RPMI8226 (cell line): ENCODE measurements at regions not wholly inside any gene's neighbourhood (a gene's known extent, or its start where the extent isn't known, plus 50 kb on each side); places are given as distances from the start of the nearest gene placed in this dataset.

ENCODE experiments used
- DNase-seq: peaks from one replicate; pipeline ENCODE4 v3.0.0-alpha.2; 2015

DNA sequence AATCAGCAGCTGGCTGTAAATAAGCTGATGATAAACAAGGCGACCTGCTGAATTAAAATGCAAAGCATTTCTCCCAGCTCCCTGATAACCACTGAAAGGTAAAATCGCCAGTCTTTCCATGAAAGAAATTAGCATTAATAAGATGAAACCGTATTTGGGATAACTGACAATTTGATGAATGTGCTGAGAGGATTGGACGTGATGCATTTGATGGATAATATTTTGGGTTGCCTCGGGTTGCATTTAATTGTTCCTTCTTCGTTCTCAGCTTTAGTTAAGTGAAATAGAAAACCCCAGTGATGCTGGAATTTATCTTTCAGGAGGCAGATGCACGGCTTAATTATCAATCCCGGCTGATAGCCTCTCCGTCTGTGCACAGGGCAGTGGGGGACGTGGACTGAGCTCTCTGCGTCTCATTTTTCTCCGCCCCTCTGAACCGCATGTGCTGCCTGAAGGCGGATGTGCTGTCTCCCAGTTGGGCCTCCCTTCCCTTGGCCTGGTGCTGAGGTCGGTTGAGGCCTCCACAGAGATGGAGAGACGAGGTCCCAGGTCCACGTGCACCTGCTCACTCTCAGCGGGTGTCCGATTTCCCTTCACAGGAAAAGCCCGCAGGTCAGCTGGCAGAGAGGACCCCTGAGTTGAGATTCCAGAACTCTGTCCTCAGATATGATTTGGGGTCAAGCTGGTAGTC, 846.2 kb downstream of the BRD1 start:
- no peak for DNase-seq

DNA sequence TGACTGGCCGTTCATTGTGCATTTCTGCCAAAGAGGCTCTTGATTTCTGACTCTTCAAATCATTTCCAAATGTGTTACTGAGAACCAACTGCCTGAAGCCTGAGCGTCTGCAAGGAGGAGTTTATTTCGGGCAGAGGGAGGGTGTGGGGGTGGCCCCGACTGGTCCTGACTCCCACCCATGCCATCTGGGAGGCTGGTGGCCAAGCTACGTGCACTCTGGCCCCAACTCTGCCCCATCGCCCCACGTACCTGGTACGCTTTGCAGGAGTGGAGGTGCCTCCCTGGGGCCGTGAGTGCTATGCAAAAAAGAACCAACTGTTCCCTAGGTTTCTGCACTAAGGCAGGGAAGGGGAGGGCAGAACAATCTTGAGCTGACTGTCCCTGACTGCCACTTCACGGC, 846.8 kb downstream of the BRD1 start:
- DNase-seq, result no peak

DNA sequence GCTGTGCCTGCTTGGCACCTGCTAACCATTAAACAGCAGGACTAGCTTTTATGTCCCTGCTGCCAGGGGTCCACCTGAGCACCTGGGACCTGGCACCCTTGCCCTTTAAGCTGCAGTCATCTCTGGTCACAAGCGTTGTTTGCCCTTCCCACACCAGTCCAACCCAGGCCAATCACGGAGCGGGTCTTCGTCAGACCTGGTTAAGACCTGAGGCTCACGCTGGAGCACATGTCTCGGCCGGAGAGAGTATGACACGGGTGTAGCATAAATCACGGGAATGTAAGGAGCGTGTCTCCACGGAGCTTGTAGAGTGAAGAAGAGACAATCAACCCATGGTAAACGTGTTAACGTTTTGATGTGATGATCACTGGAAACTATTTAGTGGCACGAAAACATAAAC, 847.3 kb downstream of the BRD1 start:
- no peak for DNase-seq

DNA sequence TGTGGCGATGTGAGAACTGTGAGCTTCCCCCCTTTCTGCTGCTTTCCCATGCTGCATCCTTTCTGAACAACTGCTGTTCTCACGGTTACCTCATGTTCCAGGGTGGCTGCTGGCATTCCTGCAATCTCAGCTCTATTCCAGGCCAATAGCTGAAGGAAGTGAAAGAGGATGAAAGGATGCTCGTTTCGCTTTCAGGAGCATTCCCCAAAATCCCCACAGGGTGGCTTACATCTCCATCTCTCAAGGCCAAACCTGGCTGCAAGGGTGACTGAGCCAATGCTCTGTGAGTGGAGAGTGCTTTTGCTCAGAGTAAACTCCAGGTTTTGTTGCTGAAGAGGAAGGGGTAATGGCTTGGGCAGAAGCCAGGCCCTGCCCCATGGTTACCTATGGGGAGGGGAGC, 848.2 kb downstream of the BRD1 start:
- peak; percentile 39 for DNase-seq

DNA sequence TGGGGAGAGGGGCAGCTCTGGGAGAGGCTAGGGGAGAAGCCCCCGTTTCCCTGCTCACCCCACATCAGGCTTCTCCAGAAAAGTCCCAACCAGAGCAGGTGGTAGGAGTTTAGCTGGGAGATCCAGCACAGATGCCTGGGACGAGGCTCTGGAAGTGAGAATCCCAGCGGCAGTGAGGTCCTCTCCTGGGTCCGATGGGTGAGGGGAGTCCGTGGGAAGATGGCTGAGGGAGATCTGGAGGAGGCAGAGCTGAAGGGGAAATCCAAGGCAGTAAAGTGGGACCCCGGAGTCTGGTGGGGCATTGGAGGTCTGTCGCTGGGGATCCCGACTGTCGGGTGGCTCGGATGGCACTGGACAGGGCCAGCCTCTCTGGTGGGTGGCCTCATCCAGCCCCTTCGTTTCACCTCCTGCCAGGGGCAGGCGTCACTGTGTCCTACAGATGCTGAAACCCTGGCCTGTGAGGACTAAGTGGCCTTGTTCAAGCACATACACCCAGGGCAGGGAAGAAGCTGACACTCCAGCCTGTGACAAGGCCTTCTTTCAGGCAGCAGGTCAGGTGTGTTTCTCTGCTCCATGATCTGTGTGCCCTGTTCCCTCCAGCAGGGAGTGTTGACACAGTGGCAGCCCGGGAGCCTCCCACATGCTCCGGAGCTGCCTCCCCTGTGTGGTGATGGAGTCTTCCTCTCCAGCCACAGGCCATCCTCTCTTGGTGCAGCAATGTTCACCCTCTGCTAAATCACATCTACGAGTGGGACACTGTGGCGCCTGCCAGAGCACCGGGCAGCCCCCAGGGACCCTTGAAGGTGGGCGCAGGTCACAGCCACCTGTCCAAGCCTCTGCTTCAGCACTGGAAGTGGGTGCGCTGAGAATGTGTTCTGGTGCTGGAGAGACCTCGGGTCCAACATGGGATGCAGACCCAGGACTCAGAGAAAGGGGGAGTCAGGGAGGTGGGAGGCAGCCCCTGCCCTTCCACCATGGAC, 850.8 kb downstream of the BRD1 start:
- DNase-seq, result no peak

DNA sequence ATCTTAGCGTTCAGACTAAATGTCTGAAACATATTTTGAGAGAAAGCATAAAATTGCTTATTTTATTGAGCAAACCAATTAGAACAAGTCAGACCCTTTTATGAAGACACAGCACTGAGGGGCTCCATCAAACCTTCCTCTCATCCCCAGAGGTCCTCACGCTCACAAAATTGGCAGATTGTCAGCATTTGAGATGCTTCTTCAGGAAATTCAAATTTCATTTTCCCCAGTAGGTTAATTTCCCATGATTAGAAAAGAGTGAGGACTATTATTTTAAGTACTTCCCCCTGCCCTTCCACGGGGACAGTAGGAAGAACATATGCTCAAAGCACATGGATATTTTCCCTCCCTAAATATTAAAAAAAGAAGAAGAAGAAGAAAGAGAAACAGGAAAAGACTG, 851.8 kb downstream of the BRD1 start:
- DNase-seq, result no peak

DNA sequence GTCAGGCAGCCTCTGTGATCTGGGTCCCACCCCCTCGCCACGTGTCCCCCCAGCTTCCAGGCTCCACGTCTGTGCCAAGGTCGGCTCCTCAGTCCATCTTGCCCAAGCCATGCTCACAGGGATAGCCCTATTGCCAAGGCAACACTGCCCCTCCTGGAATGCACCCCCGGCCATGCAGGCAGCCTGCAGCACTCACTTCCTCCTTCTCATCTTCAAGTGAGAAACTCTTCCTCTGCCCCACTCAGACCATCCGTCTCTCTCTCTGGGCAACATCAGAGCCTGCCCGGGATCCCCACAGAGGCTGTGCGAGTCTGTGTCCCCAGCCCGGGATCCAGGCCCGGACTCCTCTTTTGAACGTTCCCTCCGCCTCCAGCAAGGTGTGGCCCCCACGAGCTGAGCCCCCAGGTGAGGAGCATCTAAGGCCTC, 852.3 kb downstream of the BRD1 start:
- DNase-seq, result no peak

DNA sequence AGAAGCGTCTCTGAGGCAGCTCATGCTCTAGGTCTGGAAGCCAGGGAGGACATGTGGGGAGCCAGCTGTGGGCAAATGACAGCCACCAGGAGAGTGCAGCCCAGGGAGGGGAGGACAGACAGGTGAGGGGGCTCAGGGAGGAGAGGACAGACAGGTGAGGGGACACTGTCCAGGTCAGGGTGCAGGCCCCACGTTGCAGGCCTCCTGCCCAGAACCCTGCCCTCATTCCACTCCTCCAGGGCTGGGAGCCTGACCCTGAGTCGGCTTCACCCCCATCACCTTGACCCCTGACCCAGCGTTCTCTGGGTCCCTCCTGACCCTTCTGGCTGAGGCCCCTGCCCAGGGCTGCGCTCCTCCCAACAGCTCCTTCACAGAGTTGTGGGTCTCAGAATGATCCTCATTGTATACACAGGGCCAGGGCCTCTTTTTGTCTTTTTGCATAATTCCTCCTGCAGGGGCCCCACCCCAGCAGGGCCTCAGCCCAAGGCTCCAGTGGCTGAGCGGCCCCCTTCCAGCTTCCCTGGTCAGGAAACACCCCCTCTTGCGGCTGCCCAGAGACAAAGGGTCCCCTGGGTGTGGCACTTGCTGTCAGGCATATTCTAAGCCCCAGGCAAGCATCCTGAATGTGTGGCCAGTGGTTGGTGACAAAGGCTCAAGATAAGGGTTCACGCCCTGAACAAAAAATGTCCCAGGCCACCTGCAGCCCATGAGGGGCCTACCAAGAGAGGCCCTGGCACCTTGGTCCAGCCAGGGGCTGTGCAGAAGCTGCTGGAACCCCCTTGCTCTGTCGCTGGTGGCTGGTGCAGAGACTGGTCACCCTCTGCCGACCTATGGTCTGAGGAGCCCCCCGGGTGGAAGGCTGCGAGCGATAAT, 853.0 kb downstream of the BRD1 start:
- no peak for DNase-seq

DNA sequence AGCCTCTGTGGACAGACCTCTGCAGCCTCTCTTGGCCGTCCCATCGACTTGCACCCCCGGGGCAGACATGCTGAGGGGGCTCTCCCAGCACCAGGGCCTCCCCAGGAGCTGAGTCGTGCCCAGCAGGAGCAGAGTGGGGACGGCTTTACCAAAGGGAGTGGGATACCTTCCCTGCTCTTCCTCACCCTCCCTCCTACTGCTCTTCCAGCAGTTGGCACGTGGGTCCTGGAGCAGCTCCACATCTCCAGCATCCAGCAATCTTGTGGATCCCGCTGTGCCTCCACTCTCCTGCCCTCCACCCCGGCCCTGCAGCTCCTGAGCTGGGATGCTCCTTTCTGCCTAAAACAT, 854.0 kb downstream of the BRD1 start:
- DNase-seq, result no peak

DNA sequence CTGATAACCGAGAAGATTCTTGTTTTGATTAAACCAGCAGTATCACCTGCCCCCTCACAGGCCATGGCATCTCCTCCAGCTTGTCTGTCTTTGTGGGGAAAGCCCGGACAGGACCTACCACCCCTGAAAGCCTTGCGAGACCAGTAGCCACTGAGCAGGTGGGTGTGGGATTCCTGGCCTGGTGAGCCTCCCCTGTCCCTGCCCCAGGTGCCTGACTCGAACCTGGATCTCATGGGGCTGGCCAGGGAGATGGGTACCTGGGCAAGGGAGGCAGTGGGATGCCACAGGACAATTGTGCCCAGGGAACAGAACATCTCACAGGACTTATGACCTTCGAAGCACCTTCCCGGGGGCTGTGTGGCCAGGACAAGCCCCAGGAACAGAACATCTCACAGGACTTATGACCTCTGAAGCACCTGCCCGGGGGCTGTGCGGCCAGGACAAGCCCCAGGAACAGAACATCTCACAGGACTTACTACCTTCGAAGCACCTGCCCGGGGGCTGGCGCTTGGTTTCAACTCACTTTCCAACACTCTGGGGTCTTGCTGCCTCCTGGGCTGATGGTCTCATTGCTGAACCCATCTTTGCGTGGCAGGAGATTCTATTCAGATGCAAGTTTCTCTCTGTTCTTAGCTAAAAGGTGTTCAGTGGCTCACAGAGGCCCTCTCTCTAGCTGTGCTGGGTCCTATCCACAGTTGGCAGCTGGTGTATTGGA, 854.5 kb downstream of the BRD1 start:
- no peak for DNase-seq

DNA sequence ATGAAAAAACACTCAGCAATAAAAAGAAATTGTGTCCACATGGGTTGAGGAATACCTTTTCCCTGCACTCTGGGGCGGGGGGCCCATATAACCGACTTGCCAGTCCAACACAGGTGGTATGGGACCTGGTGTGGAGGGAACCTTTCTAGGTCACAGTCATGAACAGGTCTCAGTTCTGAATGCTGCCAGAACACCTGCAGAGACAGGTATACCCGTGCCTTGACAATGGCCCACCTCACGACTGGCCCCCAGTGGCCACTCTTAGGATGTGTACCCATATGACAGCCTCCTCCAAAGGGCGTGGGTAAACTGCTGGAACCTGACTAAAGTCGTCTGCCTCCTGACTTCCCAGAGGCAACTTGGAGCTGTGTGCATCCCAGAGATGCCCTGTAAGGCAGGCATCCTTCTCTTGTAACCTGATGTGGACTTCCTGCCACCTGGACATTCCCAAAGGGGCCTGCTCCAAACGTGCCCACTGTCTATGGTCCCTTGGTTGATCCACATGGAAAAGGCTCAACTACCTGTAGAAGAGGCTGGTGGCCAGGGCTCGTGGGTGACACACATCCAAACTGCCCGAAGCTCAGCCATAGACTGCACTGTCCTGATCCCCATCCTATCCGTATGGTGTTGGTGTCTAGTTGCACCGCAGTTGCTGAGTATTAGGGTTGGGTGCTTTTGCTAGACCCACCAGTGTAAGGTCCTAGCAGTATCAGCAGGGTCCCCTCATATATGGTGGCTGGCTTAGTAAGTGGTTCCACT, 859.3 kb downstream of the BRD1 start:
- DNase-seq, result peak; percentile 67

DNA sequence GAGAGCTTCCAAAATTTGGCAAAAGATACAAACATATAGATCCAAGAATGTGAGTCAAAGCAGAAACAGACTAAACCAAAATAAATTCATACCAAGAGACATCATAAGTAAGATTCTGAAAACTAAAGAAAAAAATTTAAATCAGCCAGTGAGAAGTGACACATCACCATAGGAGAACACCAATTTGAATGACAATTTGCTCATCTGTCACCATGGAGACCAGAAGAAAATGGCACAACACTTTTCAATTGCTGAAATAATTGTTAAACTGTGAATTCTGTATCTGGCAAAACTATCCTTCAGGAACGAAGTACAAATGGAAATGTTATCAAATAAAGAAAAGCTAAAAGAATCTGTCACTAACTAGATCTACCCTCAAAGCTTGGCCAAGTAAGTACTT, 864.3 kb downstream of the BRD1 start:
- no peak for DNase-seq

DNA sequence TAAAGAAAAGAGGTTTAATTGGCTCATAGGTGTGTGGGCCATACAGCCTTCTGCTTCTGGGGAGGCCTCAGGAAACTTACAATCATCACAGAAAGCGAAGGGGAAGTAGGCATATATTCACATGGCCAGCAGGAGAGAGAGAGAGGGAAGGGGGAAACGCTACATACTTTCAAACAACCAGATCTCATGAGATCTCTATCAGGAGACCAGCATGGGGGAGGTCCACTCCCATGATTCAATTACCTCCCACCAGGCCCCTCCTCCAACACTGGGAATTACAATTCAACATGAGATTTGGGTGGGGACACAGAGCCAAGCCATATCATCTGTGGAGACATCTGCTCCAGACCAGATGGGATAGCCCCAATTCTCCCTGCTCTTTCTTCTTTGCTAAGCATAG, 866.0 kb downstream of the BRD1 start:
- no peak for DNase-seq

DNA sequence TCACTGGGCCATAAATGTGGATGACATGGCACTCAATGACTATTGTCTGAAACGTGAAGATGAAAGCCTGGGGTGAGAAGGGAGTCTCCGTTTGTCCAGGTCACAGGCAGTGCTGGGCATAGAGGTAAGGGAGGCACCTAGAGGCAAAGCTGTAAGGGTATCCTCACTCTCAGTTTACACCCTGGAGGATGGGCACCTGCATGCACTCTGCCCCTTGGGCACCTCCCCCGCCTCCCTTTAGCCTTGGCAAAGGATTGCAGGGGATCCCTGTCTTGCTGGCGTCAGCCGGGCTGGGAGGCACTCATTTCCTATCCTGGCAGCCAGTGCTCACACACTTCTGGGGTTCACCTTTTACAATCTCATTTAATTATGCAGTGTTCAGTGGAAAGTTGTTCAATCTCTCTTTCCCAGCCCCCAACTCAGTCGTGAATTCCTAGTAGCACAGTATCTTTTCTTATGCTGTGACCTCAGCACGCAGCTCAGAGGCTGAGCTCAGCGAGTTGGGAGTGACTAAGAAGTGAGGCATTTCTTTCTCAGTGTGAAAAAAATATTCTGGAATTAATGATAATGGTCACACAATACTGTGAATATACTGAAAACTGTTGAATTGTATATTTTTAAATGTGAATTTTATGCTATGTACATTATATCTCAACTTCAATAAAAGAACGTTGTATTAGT, 866.6 kb downstream of the BRD1 start:
- no peak for DNase-seq

DNA sequence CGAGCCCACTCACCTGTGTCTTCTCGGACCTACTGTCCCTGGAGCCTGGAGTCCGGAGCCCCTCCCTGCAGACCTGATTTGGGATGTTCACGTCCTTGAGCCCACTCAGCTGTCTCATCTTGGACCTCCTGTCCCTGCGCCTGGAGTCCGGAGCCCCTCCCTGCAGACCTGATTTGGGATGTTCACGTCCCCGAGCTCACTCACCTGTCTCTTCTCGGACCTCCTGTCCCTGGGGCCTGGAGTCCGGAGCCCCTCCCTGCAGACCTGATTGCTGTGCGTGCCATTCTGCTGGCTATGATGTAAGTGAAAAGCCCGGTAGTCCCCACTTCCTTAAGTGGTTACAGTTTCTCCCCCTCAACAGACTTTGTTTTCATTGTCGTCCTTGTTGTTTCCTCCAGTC, 867.1 kb downstream of the BRD1 start:
- DNase-seq, result no peak

DNA sequence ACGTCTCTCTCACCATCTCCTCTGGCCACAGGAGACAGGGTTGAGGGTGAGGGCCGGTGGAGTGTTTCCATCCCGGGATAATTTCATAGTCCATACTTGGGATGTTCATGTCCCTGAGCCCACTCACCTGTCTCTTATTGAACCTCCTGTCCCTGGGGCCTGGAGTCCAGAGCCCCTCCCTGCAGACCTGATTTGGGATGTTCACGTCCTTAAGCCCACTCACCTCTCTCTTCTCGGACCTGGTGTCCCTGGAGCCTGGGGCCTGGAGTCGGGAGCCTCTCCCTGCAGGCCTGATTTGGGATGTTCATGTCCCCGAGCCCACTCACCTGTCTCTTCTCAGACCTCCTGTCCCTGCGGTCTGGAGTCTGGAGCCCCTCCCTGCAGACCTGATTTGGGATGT, 868.2 kb downstream of the BRD1 start:
- DNase-seq, result no peak

DNA sequence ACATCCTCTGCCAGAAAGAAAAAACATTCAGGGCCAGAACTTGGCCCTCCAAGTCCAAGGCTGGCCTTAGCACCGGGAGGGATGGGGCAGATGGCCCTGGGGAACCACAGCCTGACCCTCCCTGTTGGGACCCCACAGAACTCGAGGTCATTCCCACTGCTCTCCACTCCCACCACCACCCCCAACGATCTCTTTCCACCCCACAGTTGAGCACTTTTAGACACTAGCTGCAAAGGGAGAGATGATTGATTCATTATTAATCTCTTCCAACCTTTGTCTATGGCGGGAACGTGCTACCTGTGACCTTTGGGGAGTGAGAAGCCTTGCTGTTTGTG, 869.7 kb downstream of the BRD1 start:
- DNase-seq, result no peak

DNA sequence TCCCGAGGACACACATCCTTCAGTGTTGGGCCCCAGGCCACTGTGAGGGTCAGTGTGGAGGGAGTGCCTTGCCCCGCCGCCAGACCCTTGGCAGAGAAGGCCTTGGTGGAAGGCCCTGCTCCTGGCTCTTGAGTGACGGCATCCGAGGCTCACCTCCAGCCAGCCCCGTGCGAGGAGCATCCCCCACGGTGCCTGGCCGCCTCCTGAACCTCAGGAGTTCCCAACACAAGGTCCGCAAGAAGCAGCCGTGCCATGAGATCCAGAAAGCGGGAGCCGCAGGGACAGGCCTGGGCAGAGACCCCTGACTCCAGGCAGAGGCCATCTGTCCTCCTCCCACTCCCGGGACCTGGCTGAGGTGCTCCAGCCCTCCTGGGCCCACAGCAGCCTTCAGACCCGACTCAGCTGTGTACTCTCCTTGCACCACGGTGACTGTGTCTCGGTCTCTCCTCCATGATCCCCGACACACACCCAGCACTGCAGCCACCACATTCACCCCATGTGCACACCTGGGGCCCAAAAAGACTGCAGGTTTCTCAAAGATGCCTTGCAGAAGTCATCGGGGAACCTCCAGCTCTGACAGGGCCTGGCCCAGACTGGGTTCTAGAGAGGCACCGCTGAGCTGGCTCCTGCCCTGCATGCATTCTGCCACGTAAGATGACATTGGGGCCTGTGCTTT, 870.2 kb downstream of the BRD1 start:
- no peak for DNase-seq

DNA sequence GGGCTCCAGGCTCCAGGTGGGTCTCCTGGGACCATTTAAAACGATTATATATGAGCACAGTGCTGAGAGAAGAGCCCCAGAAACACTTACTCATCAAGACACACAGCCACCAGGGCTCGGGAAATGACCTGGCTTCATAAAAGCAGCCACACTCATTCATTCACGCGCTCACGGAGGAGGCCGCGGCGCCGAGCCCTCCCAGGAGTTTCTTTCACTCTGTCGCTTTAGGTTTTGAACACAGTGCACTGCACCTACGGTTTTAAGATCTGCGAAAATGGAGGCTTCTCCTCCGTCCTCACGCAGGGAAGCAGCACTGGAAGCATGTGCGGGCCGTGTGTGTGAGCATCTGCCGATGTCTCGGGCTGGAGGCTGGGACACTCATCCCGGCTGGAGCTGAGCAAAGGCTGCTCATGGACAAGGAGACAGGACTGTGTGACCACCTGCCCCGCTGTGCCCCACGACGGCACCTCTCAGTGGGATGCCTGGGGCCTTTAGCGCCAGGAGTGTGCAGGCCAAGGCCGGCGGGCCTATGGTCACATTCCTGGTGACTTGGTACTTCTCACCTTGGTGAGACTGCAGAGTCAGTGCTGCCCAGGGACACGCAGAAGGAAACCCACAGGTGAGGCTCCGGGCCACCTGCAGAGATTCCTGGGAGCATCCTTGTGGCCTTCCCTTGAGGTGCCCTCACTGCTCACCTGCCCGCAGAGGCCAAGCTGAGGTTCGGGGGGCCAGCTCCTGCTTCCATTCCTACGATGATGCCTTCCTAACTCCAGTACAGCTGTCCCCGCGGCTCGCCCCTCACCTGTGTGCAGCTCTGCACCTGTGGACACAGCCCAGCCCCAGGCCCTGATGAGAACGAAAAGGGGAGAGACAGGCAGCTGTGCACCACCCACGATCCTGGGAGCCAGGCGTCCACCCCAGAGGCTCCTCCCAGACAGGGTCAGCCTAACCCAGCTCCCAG, 872.0 kb downstream of the BRD1 start:
- DNase-seq, result no peak
